Osteoblast (primary cell): ENCODE measurements at regions not wholly inside any gene's neighbourhood (a gene's known extent, or its start where the extent isn't known, plus 50 kb on each side); places are given as distances from the start of the nearest gene placed in this dataset.

ENCODE experiments used
- DNase-seq: peaks from one replicate; pipeline ENCODE4 v3.0.0; 2011; ENCODE audit warnings: low spot score, mixed read lengths; ENCODE audit not compliant: insufficient read length; ENCODE audit errors: missing footprints
- H2AFZ ChIP-seq: 2 replicates; pipeline ENCODE4 v1.6.0; 2011; ENCODE audit warnings: mild to moderate bottlenecking, low read length
- H3K27ac ChIP-seq: 2 replicates; pipeline ENCODE4 v1.5.1; 2011; ENCODE audit warnings: mild to moderate bottlenecking, low read depth, low read length, moderate library complexity
- H3K27me3 ChIP-seq: 2 replicates; pipeline ENCODE4 v1.6.0; 2012; ENCODE audit warnings: mild to moderate bottlenecking, control low read depth, inconsistent platforms, low read length, moderate library complexity; ENCODE audit not compliant: insufficient read depth
- H3K36me3 ChIP-seq: 2 replicates; pipeline ENCODE4 v1.5.1; 2011; ENCODE audit warnings: mild to moderate bottlenecking, low read length, control low read depth, moderate library complexity; ENCODE audit not compliant: insufficient read depth
- H3K4me1 ChIP-seq: 2 replicates; pipeline ENCODE4 v1.5.1; 2011; ENCODE audit warnings: mild to moderate bottlenecking, low read length, control low read depth, moderate library complexity; ENCODE audit not compliant: insufficient read depth
- H3K4me2 ChIP-seq: 2 replicates; pipeline ENCODE4 v1.6.0; 2011; ENCODE audit warnings: mild to moderate bottlenecking, low read length; ENCODE audit not compliant: insufficient read depth
- H3K4me3 ChIP-seq: fragments of 200-600 bp; sonication (generic); 3 replicates; pipeline ENCODE4 v1.5.1; 2012; ENCODE audit warnings: mild to moderate bottlenecking, low read length, inconsistent platforms; ENCODE audit not compliant: insufficient read depth
- H3K79me2 ChIP-seq: 2 replicates; pipeline ENCODE4 v1.6.0; 2012; ENCODE audit warnings: mild to moderate bottlenecking, low read length, control low read depth, inconsistent platforms; ENCODE audit not compliant: insufficient read depth
- H3K9me3 ChIP-seq: 2 replicates; pipeline ENCODE4 v1.5.1; 2011; ENCODE audit warnings: low read depth, low read length, control low read depth
- H4K20me1 ChIP-seq: 2 replicates; pipeline ENCODE4 v1.6.0; 2012; ENCODE audit warnings: mild to moderate bottlenecking, low read length, control low read depth; ENCODE audit not compliant: insufficient read depth
- TF ChIP-seq, protein P1 (sequence below): IDR thresholded peaks from 2 replicates; pipeline ENCODE4 v1.5.1; 2011; ENCODE audit warnings: mild to moderate bottlenecking, low read depth, low read length, moderate library complexity; ENCODE audit errors: extremely low read depth

DNA sequence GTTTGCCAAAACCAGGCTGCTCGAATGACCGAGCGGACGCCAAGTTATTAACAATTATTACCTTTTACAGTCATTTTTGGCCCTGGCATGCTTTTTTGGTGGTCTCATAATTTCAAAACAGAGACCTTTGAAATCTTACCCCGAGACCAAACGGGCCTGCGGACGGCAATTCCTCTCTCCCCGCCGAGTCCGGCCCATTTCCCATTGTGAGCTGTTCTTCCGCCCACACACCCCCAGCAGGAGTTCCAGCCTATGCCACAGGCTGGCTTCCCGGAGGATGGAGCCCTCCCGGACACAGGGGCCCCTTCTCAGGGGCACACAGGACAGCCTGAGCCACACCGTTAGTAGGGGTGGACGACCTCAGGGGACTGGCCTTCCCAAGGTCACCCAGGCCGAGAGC, 130.7 kb downstream of the C16orf95 start:
- H3K79me2 ChIP-seq: no peaks in the 10 kb centered on the region
- peaks cover 10% of the 10 kb centered on the region for H3K9me3 ChIP-seq
- H3K4me2 ChIP-seq: peak overlapping the region; percentile 53
- no peak overlapping the region for H3K27ac ChIP-seq
- no peaks in the 10 kb centered on the region for H4K20me1 ChIP-seq
- TF ChIP-seq, protein P1, sequence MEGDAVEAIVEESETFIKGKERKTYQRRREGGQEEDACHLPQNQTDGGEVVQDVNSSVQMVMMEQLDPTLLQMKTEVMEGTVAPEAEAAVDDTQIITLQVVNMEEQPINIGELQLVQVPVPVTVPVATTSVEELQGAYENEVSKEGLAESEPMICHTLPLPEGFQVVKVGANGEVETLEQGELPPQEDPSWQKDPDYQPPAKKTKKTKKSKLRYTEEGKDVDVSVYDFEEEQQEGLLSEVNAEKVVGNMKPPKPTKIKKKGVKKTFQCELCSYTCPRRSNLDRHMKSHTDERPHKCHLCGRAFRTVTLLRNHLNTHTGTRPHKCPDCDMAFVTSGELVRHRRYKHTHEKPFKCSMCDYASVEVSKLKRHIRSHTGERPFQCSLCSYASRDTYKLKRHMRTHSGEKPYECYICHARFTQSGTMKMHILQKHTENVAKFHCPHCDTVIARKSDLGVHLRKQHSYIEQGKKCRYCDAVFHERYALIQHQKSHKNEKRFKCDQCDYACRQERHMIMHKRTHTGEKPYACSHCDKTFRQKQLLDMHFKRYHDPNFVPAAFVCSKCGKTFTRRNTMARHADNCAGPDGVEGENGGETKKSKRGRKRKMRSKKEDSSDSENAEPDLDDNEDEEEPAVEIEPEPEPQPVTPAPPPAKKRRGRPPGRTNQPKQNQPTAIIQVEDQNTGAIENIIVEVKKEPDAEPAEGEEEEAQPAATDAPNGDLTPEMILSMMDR: no peak
- H3K36me3 ChIP-seq: no peaks in the 10 kb centered on the region
- H3K27me3 ChIP-seq: no peaks in the 10 kb centered on the region
- H3K4me1 ChIP-seq: peaks cover 10% of the 10 kb centered on the region
- DNase-seq: peak; percentile 92
- peak overlapping the region; percentile 10 for H3K4me3 ChIP-seq
- H2AFZ ChIP-seq: peak overlapping the region; percentile 71

DNA sequence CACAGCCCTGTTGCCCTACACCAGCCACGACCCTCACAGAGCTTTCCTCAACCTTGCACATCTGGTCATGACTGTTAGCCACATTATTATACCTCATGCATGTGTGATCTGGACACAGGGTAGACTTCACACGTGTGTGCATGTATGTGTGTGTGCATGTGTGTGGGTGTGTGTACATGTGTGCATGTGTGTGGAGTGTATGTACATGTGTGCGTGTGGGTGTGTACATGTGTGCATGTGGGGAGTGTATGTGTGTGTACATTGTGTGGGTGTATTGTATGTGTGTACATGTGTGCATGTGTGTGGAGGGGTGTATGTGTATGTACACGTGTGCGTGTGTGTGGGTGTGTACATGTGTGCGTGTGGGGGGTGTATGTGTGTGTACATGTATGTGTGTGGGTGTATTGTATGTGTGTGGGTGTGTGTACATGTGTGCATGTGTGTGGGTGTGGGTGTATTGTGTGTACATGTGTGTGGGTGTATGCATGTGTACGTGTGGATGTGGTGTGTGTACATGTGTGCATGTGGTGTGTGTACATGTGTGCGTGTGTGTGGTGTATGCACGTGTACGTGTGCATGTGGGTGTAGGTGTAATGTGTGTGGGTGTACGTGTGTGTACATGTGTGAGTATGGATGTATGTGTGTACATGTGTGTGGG, 130.2 kb downstream of the C16orf95 start:
- TF ChIP-seq, protein P1: no peak
- peaks cover 10% of the 10 kb centered on the region for H3K4me1 ChIP-seq
- no peaks in the 10 kb centered on the region for H4K20me1 ChIP-seq
- H3K27ac ChIP-seq: no peak overlapping the region
- no peaks in the 10 kb centered on the region for H3K36me3 ChIP-seq
- peak overlapping the region; percentile 53 for H3K4me2 ChIP-seq
- no peaks in the 10 kb centered on the region for H3K27me3 ChIP-seq
- H3K4me3 ChIP-seq: no peak overlapping the region
- H2AFZ ChIP-seq: peak overlapping the region; percentile 71
- DNase-seq: no peak
- H3K9me3 ChIP-seq: peaks cover 10% of the 10 kb centered on the region
- no peaks in the 10 kb centered on the region for H3K79me2 ChIP-seq

DNA sequence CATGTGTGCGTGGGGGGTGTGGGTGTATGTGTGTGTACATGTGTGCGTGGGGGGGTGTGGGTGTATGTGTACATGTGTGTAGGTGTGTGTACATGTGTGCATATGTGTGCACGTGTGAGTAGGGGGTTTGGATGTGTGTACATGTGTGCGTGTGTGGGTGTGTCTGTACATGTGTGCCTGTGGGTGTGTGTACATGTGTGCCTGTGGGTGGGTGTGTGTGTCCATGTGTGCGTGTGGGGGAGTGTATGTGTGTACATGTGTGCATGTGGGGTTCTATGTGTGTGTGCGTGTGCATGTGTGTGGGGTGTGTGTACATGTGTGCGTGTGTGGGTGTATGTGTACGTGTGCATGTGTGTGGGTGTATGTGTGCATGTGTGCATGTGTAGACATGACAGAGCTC, 129.1 kb downstream of the C16orf95 start:
- no peaks in the 10 kb centered on the region for H3K79me2 ChIP-seq
- TF ChIP-seq, protein P1: no peak
- no peak overlapping the region for H3K27ac ChIP-seq
- no peak for DNase-seq
- no peak overlapping the region for H2AFZ ChIP-seq
- peaks cover 10% of the 10 kb centered on the region for H3K4me1 ChIP-seq
- peaks cover 10% of the 10 kb centered on the region for H3K9me3 ChIP-seq
- no peaks in the 10 kb centered on the region for H3K36me3 ChIP-seq
- no peak overlapping the region for H3K4me3 ChIP-seq
- H4K20me1 ChIP-seq: no peaks in the 10 kb centered on the region
- H3K4me2 ChIP-seq: no peak overlapping the region
- no peaks in the 10 kb centered on the region for H3K27me3 ChIP-seq

DNA sequence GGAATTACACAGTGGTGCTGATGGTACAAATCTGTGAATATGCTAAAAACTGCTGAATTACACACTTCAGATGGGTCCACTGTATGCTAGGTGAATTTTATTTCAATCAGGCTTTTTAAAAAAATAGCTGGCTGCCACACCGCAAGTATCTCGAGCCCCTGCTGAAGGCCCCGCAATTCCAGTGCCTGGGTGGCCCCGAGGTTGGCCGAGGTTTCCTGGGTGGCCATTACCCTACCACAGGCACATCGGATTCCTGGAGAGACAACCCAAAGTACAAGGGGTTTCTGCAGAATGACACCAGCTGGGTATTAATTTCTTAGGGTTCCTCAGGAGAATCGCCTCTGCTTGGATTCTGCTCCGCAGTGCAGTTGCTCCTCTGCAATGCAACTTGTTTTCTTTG, 127.8 kb downstream of the C16orf95 start:
- Histone ChIP-seq H3K9me3 (peaks cover 10% of the 10 kb centered on the region), H3K27ac (no peak overlapping the region), H3K4me3 (no peak overlapping the region), H2AFZ (no peak overlapping the region), H3K4me1 (peaks cover 10% of the 10 kb centered on the region), H3K4me2 (no peak overlapping the region), H3K36me3 (no peaks in the 10 kb centered on the region), H3K79me2 (no peaks in the 10 kb centered on the region), H4K20me1 (no peaks in the 10 kb centered on the region), H3K27me3 (no peaks in the 10 kb centered on the region)
- TF ChIP-seq, protein P1: no peak
- DNase-seq: no peak
